AG08395 (cell line): ENCODE measurements at regions not wholly inside any gene's neighbourhood (a gene's known extent, or its start where the extent isn't known, plus 50 kb on each side); places are given as distances from the start of the nearest gene placed in this dataset.
"Not testable (repeated sequence)": the region's sequence is repeated elsewhere in the genome, so short reads cannot be mapped to it uniquely, and the experiment has no call there.

Experiments used
- DNase-seq: peaks from one replicate; pipeline ENCODE4 v3.0.0; 2012; ENCODE audit warnings: mixed read lengths, low spot score

DNA sequence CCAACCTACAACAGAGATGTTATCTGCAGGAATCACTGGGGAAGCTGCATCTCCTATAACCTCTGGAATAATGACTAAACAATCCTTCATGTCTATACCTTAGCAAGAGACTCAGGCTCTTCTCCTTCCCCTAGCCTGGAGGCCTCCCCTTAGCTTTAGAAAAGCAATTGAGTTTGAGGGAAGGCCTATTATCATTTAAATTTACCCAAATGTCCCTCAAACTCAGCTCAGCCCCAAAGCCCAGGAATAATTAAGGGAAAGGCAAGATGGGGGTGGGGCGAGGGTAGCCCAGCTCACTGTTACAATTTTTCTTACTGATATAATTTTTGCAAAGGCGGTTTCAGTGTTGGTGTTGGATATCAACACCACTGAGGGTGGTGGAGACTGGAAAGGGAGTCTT, 151.4 kb upstream of the EEA1 start:
- no peak for DNase-seq

GRCh38 chr12:93080994-93081809, 152.1 kb upstream of the EEA1 start:
- peak; percentile 31 for DNase-seq

DNA sequence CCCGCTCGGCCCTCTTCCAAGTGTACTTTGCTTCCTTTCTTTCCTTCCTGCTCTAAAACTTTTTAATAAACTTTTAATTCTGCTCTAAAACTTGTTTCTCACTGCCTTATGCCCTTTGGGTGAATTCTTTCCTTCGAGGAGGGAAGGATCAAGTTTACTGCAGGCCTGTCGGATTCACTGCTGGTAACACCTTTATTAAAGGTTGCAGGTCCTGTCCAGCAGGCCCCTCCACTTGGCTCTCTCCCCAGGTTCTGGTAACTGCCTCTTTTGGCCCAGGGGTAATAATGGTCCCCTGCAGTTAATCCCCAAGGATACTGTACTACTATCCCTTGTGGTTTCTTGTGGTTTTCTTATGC, 152.7 kb upstream of the EEA1 start:
- no peak for DNase-seq

GRCh38 chr12:93085383-93086287, 156.5 kb upstream of the EEA1 start:
- DNase-seq: no peak

DNA sequence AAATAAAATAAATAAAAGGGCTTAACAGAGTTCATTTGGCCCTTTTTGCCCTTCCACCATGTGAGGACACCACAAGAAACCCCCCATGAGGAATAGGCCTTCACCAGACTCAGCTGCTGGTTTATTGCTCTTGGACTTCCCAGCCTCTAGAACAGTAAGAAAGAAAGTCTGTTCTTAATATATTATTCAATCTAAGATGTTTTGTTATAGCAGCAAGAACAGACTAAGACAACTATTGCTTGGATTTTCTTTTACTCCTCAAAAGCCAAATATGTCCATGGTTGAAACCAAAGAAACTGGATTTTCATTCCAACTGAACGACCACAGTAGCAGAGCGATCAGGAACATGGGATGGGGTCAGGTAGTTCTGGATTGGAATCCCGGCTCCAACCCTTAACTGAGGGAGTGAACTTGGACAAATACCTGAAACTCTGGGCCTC, 157.2 kb upstream of the EEA1 start:
- no peak for DNase-seq

DNA sequence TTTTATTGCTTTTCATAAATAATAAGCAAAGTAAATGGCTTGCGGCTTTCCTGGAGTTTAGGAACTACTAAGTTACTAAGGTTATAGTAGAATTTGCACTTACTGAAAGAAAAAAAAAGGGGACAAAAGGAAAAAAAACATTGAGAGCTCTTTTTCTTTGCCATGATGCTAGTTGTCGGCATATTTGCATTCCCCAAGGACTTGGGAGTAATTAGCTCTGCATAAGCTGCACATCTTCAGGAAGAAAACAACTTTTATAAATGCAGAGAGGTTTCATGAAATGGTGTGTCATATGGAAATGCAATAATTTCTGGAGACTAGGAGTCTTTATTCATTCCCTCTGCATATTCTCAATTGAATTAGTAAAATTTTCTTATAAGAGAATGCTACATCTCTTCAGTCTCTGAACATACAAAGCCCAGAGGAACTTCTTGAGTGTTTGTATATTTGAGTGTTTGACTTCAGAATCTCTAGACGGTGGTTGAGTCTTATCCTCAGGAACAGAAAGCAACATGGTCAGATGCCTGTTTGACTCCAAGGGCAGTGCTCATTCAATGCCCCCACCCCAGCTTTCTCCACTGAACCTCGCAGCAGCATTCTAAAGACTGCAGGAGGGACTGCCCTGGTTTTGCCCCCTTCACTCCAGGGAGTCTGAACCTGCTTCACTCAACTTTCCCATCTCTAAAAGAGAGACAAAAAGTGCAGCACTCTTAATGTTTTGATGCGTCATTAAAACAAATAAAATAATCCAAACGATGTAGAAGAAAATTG, 158.9 kb upstream of the EEA1 start:
- DNase-seq: no peak

GRCh38 chr12:93089805-93090569, 160.9 kb upstream of the EEA1 start:
- no peak for DNase-seq

DNA sequence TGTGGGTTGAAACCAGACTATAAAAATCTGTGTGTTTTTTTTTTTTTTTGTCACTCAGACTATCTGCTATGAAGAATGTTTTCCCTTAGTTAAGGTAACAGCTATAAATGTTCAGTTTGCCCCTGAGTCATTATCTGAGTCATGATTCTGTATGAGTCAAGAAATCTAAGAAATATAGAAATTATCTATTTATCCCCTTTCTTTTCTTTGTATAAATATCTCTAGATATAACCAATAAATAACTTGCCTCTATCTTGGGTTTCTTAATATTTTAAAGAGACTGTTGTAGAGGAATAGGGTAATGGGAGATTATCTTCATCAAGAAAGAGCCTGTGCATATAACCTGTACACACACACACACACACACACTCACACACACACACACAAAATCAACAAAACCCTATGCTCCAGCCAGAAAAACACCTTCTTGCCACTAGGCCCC, 161.7 kb upstream of the EEA1 start:
- DNase-seq: peak; percentile 29

DNA sequence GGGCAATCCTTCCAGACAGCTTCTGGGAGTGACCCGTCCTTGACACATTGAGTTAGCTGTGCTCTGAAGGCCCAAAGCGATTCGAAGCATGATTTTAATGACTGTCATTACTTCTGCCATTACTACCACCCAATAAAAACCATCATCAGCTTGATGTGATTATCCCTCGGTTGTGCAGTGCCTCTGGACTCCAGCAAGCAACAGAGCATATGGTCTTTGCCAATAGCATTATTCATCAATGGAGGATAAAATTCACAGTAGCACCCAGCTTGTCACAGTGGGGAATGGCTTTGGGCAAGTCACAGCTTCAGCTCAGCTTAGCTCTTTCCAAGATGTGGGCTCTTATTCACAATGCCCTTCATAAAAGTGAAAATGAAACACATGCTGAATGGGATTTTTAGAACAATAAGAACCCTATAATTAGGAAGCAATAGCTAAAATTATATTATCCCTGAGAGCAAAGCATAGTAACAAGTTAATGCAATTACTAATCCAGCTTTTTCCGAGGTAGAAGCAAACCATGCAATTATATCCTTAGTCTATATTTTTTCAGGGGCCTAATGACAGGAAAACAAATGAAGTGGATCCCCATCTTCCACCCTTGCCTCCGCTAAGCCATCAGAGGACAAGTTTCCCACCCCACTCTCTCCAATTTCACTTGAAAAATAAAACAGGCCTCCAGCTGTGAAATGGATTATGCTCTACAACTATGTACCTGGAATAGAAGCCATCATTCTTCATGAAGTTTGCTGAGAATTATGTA, 163.0 kb upstream of the EEA1 start:
- no peak for DNase-seq

DNA sequence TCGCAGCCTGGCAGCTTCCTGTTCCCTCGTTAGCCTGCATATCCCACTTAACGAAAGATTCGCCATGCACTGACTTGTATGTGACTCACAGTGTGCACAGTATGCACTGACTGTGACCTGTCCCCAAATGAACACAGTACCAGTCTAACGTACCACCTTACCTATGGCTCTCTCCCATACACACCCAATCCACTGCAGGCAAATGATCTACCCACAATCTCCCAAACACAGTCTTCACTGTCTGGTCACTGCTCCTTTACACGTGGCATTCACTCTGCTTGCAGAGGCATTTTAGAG, 163.5 kb upstream of the EEA1 start:
- no peak for DNase-seq

- DNase-seq: no peak
Observed at GRCh38 chr12:93093243-93093642, 164.1 kb upstream of the EEA1 start.

DNA sequence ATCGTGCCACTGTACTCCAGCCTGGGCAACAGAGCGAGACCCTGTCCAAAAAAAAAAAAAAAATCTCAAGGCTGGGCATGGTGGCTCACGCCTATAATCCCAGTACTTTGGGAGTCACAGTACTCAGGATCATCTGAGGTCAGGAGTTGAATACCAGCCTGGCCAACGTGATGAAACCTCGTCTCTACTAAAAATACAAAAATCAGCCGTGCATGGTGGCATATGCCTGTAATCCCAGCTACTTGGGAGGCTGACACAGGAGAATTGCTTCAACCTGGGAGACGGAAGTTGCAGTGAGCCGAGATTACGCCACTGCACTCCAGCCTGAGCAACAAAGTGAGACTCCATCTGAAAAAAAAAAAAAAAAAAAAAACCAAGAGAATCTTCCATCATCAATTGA, 165.1 kb upstream of the EEA1 start:
- DNase-seq: not testable (repeated sequence)

GRCh38 chr12:93094988-93095737, 166.1 kb upstream of the EEA1 start:
- DNase-seq: no peak

- DNase-seq: no peak
Observed at GRCh38 chr12:93097417-93097816, 168.3 kb upstream of the EEA1 start.

DNA sequence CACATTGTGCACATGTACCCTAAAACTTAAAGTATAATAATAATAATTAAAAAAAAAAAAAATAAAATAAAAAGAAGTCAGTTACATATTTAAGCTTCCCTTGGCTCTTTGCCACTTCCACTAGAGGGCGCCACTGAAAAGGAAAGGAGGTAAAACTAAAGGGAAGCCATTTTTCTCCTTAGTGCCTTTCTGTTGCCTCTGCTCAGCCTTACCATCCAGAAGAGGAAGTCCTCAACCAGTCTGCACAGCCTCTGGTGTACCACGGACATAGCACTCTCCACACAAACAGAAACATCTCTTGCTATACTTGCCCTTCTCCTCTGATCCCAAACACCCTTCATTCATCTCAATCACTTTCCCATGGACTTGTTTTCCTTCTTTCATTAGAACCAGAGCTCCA, 169.0 kb upstream of the EEA1 start:
- DNase-seq: no peak

DNA sequence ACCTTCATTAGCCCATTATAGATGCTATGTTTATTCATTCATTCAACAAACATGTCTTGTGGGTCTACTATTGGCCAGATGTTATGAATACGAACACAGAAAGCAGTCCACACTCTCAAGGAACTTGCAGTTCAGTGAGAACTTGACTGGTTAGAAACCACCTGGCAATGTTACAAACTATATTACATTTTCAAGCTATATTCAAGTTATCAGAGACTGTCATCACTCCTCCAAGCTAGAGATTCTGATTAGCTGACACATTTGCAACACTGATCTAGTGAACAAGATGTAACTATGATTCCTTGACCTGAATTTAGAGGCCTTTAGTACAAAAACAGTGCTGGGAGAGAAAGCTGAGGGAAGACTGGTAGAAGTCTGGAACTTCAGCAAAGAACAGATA, 170.7 kb upstream of the EEA1 start:
- no peak for DNase-seq

DNA sequence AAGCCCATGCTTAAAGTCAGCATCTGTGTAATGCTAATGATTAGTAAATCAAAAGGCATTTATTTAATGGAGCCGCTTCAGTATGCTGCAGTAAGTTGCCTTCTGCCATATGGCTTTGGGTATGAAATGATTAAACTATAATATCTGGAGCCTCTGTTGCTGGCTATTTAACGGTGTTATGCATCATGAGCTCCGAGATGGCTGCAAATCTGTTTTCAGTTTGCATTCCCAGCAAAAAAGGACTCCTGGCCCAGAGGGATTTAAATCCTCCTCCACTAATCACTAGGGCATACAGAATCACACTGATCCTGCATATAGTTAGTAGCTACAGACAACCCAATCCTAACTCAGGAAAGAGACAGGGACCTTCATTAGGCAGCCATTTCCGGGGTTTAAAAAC, 171.5 kb upstream of the EEA1 start:
- DNase-seq: no peak

DNA sequence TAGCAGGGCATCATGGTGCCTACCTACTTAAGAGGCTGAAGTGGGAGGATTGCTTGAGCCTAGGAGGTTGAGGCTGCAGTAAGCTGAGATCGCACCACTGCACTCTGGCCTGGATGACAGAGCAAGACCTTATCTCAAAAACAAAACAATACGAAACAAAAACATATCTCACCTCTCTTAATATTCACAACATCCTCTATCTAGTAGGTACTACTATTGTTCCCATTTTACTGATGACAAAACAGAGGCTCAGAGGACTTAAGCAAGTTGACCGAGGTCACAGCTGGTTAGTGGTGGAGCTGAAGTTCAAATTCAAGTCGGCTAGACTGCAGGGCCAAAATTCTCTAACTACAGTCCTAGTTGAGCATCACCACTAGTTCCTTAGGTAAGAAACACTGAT, 172.3 kb upstream of the EEA1 start:
- DNase-seq: no peak

- DNase-seq: no peak
Observed at GRCh38 chr12:93102312-93102711, 173.2 kb upstream of the EEA1 start.

DNA sequence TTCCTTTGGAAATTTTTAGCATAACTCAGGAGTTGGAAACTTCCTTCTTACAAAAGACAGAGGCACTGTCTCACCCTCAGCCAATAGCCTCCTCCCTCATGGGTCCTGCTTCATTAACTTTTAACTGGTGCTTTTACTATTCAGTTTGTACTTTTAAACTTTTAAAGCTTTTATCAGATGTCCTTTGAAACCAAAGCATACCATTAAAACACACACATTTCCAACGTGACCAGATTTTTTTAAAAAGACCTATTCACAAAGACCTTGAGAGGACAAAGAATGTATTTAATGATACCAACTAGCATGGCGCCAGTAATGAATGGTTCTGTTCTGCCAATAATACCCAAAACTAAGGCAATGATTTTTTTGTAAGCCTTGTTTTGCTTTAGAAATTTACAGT, 173.6 kb upstream of the EEA1 start:
- no peak for DNase-seq
